Natural killer cell (primary cell): ENCODE measurements at regions not wholly inside any gene's neighbourhood (a gene's known extent, or its start where the extent isn't known, plus 50 kb on each side); places are given as distances from the start of the nearest gene placed in this dataset.

ENCODE experiments used
- ATAC-seq, 3 donors: fragments of 150-1000 bp in 2 of 3; fragments of 200-7000 bp in 1 of 3; cut with Tn5 transposase; 1 replicate in 1 of 3; 2 replicates in 2 of 3; pipeline ENCODE4 v1.10.0; 2021; ENCODE audit warnings: mild to moderate bottlenecking in 2 of 3, moderate library complexity in 2 of 3
- DNase-seq, 2 donors: peaks; one replicate each; pipeline versions ENCODE4 v3.0.0 to v3.0.0-alpha.2; 2013 to 2021; ENCODE audit warnings: mixed read lengths in 1 of 2
- H3K27ac ChIP-seq: one replicate; pipeline ENCODE4 v1.5.1; 2013; ENCODE audit warnings: mild to moderate bottlenecking, low read length
- H3K27me3 ChIP-seq: one replicate; pipeline ENCODE4 v1.6.1; 2013; ENCODE audit warnings: low read length; ENCODE audit not compliant: control insufficient read depth, insufficient read depth
- H3K36me3 ChIP-seq: one replicate; pipeline ENCODE4 v1.6.1; 2013; ENCODE audit warnings: low read length; ENCODE audit not compliant: control insufficient read depth, insufficient read depth
- H3K4me1 ChIP-seq: one replicate; pipeline ENCODE4 v1.6.1; 2013; ENCODE audit warnings: low read length; ENCODE audit not compliant: control insufficient read depth, insufficient read depth
- H3K4me3 ChIP-seq: one replicate; pipeline ENCODE4 v1.5.1; 2013; ENCODE audit warnings: low read length
- H3K9me3 ChIP-seq: one replicate; pipeline ENCODE4 v1.6.1; 2013; ENCODE audit warnings: low read length; ENCODE audit not compliant: control insufficient read depth, insufficient read depth
- H3K27ac Mint-ChIP-seq, 2 donors: one replicate each; pipeline ENCODE4 v1.8.0; 2022; ENCODE audit warnings: mild to moderate bottlenecking in 2 of 2, mixed read lengths in 2 of 2, moderate library complexity in 1 of 2
- H3K27me3 Mint-ChIP-seq, 2 donors: one replicate each; pipeline ENCODE4 v1.8.0; 2022; ENCODE audit warnings: low read depth in 2 of 2, mixed read lengths in 2 of 2
- H3K36me3 Mint-ChIP-seq: one replicate; pipeline ENCODE4 v1.8.0; 2022; ENCODE audit warnings: mixed read lengths
- H3K4me1 Mint-ChIP-seq, 2 donors: one replicate each; pipeline ENCODE4 v1.8.0; 2022; ENCODE audit warnings: mixed read lengths in 2 of 2
- H3K4me3 Mint-ChIP-seq: one replicate; pipeline ENCODE4 v1.8.0; 2022; ENCODE audit warnings: mild to moderate bottlenecking, moderate library complexity, mixed read lengths
- H3K9me3 Mint-ChIP-seq, 2 donors: one replicate each; pipeline ENCODE4 v1.8.0; 2022; ENCODE audit warnings: mixed read lengths in 2 of 2
- WGBS: methylation state at CpG from one replicate; pipeline ENCODE4 v1.1.7; 2013; ENCODE audit warnings: missing lambda C conversion rate; ENCODE audit not compliant: insufficient coverage; 5-methylcytosine and 5-hydroxymethylcytosine counted together
- intact Hi-C: fragments of 100-400 bp; cut with micrococcal nuclease; formaldehyde crosslinking; loops from one replicate; pipeline ENCODE4 v1.14.2; 2022
- TF ChIP-seq, protein P1 (sequence below): fragments of 200-600 bp; IDR thresholded peaks from one replicate; pipeline ENCODE4 v1.8.0; 2022; ENCODE audit warnings: antibody characterized with exemption

DNA sequence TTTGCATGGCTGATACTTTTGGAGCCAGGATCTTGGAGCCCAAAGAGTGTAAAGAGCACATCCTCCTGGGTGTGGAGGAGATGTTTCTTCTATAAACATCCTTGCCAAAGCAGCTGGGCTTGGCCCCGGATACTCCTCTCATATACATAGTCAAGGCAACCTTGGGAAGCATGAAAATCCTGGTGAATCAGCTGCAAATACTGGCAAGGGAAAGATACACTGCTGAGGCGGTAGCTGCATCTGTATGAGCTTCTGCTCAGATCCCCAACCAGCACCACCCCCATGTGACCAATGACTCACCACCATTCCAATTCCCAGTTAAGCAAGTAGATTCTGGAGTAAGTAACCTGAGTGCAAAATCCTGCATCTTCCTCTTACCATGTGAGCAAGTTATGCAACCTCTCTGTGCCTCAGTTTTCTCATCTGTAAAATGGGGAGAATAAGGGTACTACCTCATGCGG, 567.4 kb downstream of the MED13L start:
- WGBS, result 60% methylated on average over 2 of the region's 3 CpGs
- Histone ChIP-seq H3K27me3 (no peaks in the 10 kb centered on the region), H3K4me3 (no peak overlapping the region), H3K4me1 (no peaks in the 10 kb centered on the region), H3K36me3 (no peaks in the 10 kb centered on the region), H3K27ac (no peak overlapping the region), H3K9me3 (no peaks in the 10 kb centered on the region)
- Mint-ChIP-seq H3K9me3 (peaks cover 0 to 7% of the 10 kb centered on the region in 2 donors), H3K4me3 (no peak overlapping the region), H3K36me3 (no peaks in the 10 kb centered on the region), H3K4me1 (no peaks in the 10 kb centered on the region), H3K27me3 (peaks cover 0 to 3% of the 10 kb centered on the region in 2 donors), H3K27ac (no peak overlapping the region)
- ATAC-seq (no peak), DNase-seq (no peak)
- intact Hi-C loops, result no loop called here
- TF ChIP-seq, protein P1, sequence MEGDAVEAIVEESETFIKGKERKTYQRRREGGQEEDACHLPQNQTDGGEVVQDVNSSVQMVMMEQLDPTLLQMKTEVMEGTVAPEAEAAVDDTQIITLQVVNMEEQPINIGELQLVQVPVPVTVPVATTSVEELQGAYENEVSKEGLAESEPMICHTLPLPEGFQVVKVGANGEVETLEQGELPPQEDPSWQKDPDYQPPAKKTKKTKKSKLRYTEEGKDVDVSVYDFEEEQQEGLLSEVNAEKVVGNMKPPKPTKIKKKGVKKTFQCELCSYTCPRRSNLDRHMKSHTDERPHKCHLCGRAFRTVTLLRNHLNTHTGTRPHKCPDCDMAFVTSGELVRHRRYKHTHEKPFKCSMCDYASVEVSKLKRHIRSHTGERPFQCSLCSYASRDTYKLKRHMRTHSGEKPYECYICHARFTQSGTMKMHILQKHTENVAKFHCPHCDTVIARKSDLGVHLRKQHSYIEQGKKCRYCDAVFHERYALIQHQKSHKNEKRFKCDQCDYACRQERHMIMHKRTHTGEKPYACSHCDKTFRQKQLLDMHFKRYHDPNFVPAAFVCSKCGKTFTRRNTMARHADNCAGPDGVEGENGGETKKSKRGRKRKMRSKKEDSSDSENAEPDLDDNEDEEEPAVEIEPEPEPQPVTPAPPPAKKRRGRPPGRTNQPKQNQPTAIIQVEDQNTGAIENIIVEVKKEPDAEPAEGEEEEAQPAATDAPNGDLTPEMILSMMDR, result no peak

DNA sequence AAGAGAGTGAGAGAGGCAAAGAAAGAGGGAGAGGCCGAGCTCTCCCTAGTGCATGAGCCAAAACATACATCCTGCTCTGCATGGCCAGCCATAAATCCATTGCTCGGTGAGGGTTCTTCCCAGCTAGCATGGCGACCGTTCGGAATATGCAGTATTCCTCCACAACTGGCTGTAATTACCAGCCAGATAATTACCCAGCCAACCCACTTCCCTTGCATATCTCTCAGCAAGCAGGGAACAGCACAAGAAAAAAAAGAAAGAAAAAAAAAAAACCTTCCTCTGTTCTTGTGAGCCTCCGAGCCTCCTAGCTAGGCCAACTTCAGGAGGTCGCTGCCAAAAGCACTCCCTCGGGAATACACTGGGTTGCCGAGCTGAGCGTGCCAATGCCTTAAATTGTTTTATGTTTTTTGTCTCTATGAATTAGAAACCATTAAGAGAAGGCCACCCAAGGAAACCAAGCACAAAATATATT, 567.9 kb downstream of the MED13L start:
- intact Hi-C loops, result no loop called here
- Histone ChIP-seq H3K27me3 (no peaks in the 10 kb centered on the region), H3K36me3 (no peaks in the 10 kb centered on the region), H3K9me3 (no peaks in the 10 kb centered on the region), H3K4me3 (no peak overlapping the region), H3K4me1 (no peaks in the 10 kb centered on the region), H3K27ac (no peak overlapping the region)
- no peaks in the 10 kb centered on the region for H3K4me1 Mint-ChIP-seq
- H3K9me3 Mint-ChIP-seq, result peaks cover 0 to 7% of the 10 kb centered on the region in 2 donors
- TF ChIP-seq, protein P1, result no peak
- no peak for DNase-seq
- no peak overlapping the region for H3K4me3 Mint-ChIP-seq
- 77% methylated on average over 10 of the region's 10 CpGs for WGBS
- H3K27me3 Mint-ChIP-seq, result peaks cover 0 to 3% of the 10 kb centered on the region in 2 donors
- H3K27ac Mint-ChIP-seq, result no peak overlapping the region
- no peak for ATAC-seq
- H3K36me3 Mint-ChIP-seq, result no peaks in the 10 kb centered on the region

DNA sequence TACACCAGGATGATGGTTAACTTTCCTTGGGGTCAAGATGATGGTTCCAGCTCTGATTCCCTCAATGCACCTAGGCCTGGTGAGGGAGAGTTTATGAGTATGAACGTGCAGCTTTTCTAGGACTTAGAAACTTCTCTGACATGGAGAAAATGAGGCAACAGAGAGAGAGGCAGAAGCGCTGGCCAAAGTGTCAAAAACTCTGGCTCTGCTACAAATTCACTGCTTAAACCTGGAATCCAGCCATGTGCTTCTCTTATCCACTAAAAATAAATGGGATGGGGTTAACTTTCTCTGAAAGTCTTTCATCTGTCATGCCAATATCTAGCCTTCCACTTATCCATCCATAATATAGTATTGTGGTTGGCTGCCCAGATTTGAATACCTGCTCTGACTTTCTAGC, 568.7 kb downstream of the MED13L start:
- Histone ChIP-seq H3K27ac (no peak overlapping the region), H3K36me3 (no peaks in the 10 kb centered on the region), H3K27me3 (no peaks in the 10 kb centered on the region), H3K9me3 (no peaks in the 10 kb centered on the region), H3K4me3 (no peak overlapping the region), H3K4me1 (no peaks in the 10 kb centered on the region)
- Mint-ChIP-seq H3K4me3 (no peak overlapping the region), H3K36me3 (no peaks in the 10 kb centered on the region), H3K4me1 (no peaks in the 10 kb centered on the region), H3K27ac (no peak overlapping the region), H3K9me3 (peaks cover 0 to 7% of the 10 kb centered on the region in 2 donors), H3K27me3 (peaks cover 0 to 3% of the 10 kb centered on the region in 2 donors)
- WGBS, result 86% methylated on average over 2 of the region's 2 CpGs
- no peak for DNase-seq
- no peak for ATAC-seq
- intact Hi-C loops, result no loop called here
- TF ChIP-seq, protein P1, result no peak

DNA sequence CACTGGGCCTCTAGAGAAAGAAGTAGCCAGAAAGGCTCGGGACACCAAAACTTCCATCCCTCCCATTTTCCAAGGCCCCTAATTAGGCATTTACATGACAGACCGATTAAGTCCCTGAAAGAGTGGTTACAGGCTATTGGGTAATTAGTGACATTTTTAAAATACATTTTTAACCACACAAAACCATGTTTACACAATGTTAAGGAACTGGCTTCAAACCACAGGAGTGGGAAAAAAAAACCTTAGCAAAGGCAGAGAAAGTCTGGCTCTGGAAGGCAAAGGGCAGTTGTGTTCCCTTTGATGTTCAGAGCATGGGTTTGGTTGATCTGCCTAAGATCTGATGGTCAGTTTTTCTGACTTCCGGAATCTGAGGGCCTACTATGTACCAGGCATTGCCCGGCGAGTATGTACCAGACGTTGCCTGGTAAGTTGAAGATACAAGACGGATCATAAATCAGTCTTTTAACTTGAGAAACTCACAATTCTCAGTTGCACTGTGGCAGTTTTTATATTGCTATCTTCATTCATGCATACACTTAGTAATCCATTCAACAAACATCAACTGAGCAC, 576.5 kb downstream of the MED13L start:
- intact Hi-C loops, result no loop called here
- DNase-seq (no peak), ATAC-seq (no peak)
- WGBS, result 51% methylated on average over 5 of the region's 7 CpGs
- Histone ChIP-seq H3K9me3 (no peaks in the 10 kb centered on the region), H3K36me3 (no peaks in the 10 kb centered on the region), H3K4me1 (no peaks in the 10 kb centered on the region), H3K27ac (no peak overlapping the region), H3K27me3 (no peaks in the 10 kb centered on the region), H3K4me3 (no peak overlapping the region)
- Mint-ChIP-seq H3K4me1 (no peaks in the 10 kb centered on the region), H3K4me3 (no peak overlapping the region), H3K36me3 (no peaks in the 10 kb centered on the region), H3K27me3 (no peaks in the 10 kb centered on the region), H3K9me3 (peaks cover 0 to 6% of the 10 kb centered on the region in 2 donors), H3K27ac (no peak overlapping the region)
- TF ChIP-seq, protein P1, result no peak
